Left lung (tissue), 4 donors: ENCODE measurements at regions not wholly inside any gene's neighbourhood (a gene's known extent, or its start where the extent isn't known, plus 50 kb on each side); places are given as distances from the start of the nearest gene placed in this dataset.
"Not testable (repeated sequence)": the region's sequence is repeated elsewhere in the genome, so short reads cannot be mapped to it uniquely, and the experiment has no call there.

ENCODE experiments used
- ATAC-seq: fragments of 200-7000 bp; cut with Tn5 transposase; one replicate; pipeline ENCODE4 v1.9.1; 2020; ENCODE audit warnings: moderate library complexity
- DNase-seq, 4 donors: peaks; one replicate each; pipeline ENCODE4 v3.0.0-alpha.2; 2013 to 2020
- H3K27ac ChIP-seq, 2 donors: fragments of 200-600 bp; sonication (generic) in 1 of 2; one replicate each; pipeline versions ENCODE4 v1.5.0 to v1.8.0; 2020 to 2021
- H3K27me3 ChIP-seq, 2 donors: fragments of 200-600 bp; sonication (generic) in 1 of 2; one replicate each; pipeline versions ENCODE4 v1.5.0 to v1.8.0; 2020 to 2021
- H3K36me3 ChIP-seq, 2 donors: fragments of 200-600 bp; sonication (generic) in 1 of 2; one replicate each; pipeline versions ENCODE4 v1.5.0 to v1.8.0; 2020 to 2021
- H3K4me1 ChIP-seq, 2 donors: fragments of 200-600 bp; one replicate each; pipeline ENCODE4 v1.8.0; 2021
- H3K4me3 ChIP-seq, 2 donors: fragments of 200-600 bp; sonication (generic) in 1 of 2; one replicate each; pipeline versions ENCODE4 v1.5.0 to v1.8.0; 2020 to 2021; ENCODE audit warnings: mild to moderate bottlenecking in 1 of 2
- H3K9me3 ChIP-seq, 2 donors: fragments of 200-600 bp; sonication (generic) in 1 of 2; one replicate each; pipeline versions ENCODE4 v1.5.0 to v1.8.0; 2020 to 2021
- intact Hi-C, 2 donors: fragments of 100-400 bp; cut with DNase I; formaldehyde crosslinking; loops; one replicate each; pipeline versions ENCODE4 v1.11.2 to v1.14.2; 2022
- TF ChIP-seq, protein P1 (sequence below), 2 donors: fragments of 200-600 bp; sonication (generic) in 1 of 2; IDR thresholded peaks; one replicate each; pipeline versions ENCODE4 v1.5.0 to v1.8.0; 2021; ENCODE audit warnings: antibody characterized with exemption in 2 of 2
- donor health status: DM: no; HTN: yes; CAD: no.
- donor health status: DM: no; HTN: no; CAD: no.

DNA sequence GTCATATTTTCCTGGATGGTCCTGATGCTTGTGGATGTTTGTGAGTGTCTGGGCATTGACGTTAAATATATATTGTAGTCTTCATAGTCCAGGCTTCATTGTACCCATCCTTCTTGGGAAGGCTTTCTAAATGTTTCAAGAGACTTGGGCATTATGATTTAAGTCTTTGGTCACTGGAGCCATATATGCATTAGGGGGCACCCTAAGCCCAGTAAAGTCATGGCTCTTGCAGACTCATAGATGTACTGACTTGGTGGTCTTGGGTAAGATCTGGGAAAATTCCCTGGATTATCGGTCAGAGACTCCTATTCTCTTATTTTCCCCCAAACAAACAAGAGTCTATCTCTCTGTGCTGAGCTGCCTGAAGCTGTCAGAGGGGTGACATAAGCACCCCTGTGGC is 271.1 kb downstream of the TRIM36 start:
- intact Hi-C loops: no loop called here
- Histone ChIP-seq H3K27me3 (no peaks in the 10 kb centered on the region), H3K36me3 (no peaks in the 10 kb centered on the region), H3K4me1 (no peaks in the 10 kb centered on the region), H3K9me3 (no peaks in the 10 kb centered on the region), H3K27ac (no peak overlapping the region), H3K4me3 (no peak overlapping the region)
- ATAC-seq: no peak
- TF ChIP-seq, protein P1, sequence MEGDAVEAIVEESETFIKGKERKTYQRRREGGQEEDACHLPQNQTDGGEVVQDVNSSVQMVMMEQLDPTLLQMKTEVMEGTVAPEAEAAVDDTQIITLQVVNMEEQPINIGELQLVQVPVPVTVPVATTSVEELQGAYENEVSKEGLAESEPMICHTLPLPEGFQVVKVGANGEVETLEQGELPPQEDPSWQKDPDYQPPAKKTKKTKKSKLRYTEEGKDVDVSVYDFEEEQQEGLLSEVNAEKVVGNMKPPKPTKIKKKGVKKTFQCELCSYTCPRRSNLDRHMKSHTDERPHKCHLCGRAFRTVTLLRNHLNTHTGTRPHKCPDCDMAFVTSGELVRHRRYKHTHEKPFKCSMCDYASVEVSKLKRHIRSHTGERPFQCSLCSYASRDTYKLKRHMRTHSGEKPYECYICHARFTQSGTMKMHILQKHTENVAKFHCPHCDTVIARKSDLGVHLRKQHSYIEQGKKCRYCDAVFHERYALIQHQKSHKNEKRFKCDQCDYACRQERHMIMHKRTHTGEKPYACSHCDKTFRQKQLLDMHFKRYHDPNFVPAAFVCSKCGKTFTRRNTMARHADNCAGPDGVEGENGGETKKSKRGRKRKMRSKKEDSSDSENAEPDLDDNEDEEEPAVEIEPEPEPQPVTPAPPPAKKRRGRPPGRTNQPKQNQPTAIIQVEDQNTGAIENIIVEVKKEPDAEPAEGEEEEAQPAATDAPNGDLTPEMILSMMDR (IDR thresholded peaks at IDR 0.05): no peak
- no peak for DNase-seq

GRCh38 chr5:114883675-114884074 is 286.0 kb downstream of the TRIM36 start:
- TF ChIP-seq, protein P1 (IDR thresholded peaks at IDR 0.05): no peak

GRCh38 chr5:114859438-114859735 is 310.3 kb downstream of the TRIM36 start:
- no peak for ATAC-seq

More at GRCh38 chr5:114883675-114884074, 286.0 kb downstream of the TRIM36 start:
- Histone ChIP-seq H3K27ac (no peak overlapping the region), H3K36me3 (no peaks in the 10 kb centered on the region), H3K27me3 (no peaks in the 10 kb centered on the region), H3K9me3 (peaks cover 0 to 12% of the 10 kb centered on the region in 2 donors), H3K4me1 (no peaks in the 10 kb centered on the region), H3K4me3 (no peak overlapping the region)
- DNase-seq (no peak), ATAC-seq (no peak)
- intact Hi-C loops: no loop called here

DNA sequence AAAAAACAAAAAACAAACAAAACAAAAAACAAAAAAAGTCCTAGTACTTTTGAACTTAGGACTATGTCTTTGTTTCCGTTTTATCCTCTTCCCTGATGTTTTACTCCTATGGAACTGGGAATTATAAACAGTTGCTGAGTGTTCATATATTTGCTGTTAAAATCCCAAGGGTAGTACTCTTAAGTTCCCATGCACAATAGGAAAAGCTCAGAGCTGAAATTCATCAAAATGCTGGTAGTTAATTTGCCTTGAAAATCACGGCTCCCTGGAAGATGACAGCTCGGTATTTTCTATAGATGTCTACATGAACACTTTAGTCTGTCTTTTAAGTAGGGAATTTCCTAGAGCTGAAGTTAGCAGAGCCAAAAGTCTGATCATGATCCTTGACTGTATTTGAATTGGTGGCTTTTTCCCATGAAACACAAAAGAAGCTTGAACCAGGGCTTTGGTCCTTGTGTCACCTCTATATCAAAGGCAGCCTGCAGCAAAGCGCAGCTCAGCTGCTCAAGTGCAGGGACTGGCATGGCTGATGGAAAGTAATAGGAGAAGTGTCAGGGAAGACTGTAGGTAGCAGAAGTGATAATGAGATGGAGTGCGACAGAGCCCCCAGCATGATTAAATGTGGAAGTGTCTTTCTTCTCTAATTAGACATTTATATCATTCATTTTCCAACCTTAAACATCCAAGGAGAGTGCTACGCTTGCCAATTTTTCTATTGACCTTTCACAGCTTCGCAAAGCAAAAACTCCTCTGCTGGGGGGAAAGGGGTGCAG is 310.9 kb downstream of the TRIM36 start:
- ATAC-seq (no peak), DNase-seq (no peak)
- no peaks in the 10 kb centered on the region for H3K36me3 ChIP-seq
- intact Hi-C loops: no loop called here
- no peaks in the 10 kb centered on the region for H3K4me1 ChIP-seq
- no peaks in the 10 kb centered on the region for H3K9me3 ChIP-seq
- no peak overlapping the region for H3K4me3 ChIP-seq
- no peaks in the 10 kb centered on the region for H3K27me3 ChIP-seq
- TF ChIP-seq, protein P1 (IDR thresholded peaks at IDR 0.05): no peak
- no peak overlapping the region for H3K27ac ChIP-seq

More at GRCh38 chr5:114859438-114859735, 310.3 kb downstream of the TRIM36 start:
- H3K9me3 ChIP-seq: peaks cover 0 to 2% of the 10 kb centered on the region in 2 donors
- no peak overlapping the region for H3K4me3 ChIP-seq
- DNase-seq: no peak
- no peaks in the 10 kb centered on the region for H3K4me1 ChIP-seq
- H3K27me3 ChIP-seq: no peaks in the 10 kb centered on the region
- TF ChIP-seq, protein P1 (IDR thresholded peaks at IDR 0.05): no peak
- intact Hi-C loops: no loop called here
- H3K36me3 ChIP-seq: no peaks in the 10 kb centered on the region
- H3K27ac ChIP-seq: no peak overlapping the region

GRCh38 chr5:114857941-114858551 is 311.7 kb downstream of the TRIM36 start:
- intact Hi-C loops: no loop called here
- H3K9me3 ChIP-seq: no peaks in the 10 kb centered on the region
- no peak overlapping the region for H3K4me3 ChIP-seq
- H3K27ac ChIP-seq: no peak overlapping the region
- TF ChIP-seq, protein P1 (IDR thresholded peaks at IDR 0.05): no peak
- H3K27me3 ChIP-seq: no peaks in the 10 kb centered on the region
- peak in 1 of 4 donors; percentile 79 for DNase-seq
- H3K4me1 ChIP-seq: no peaks in the 10 kb centered on the region
- H3K36me3 ChIP-seq: no peaks in the 10 kb centered on the region
- no peak for ATAC-seq

GRCh38 chr5:114844711-114845110 is 325.0 kb downstream of the TRIM36 start:
- H3K9me3 ChIP-seq: peaks cover 0 to 26% of the 10 kb centered on the region in 2 donors
- H3K4me1 ChIP-seq, H3K27ac ChIP-seq, intact Hi-C loops, ATAC-seq, H3K4me3 ChIP-seq, DNase-seq, H3K36me3 ChIP-seq, H3K27me3 ChIP-seq: not testable (repeated sequence)
